PC-3 (cell line): ENCODE measurements at regions not wholly inside any gene's neighbourhood (a gene's known extent, or its start where the extent isn't known, plus 50 kb on each side); places are given as distances from the start of the nearest gene placed in this dataset.

Source experiments
- EZH2 ChIP-seq: fragments of 300-600 bp; sonication (generic); IDR thresholded peaks from one replicate; pipeline ENCODE4 v1.6.1; 2017; ENCODE audit warnings: antibody characterized with exemption, mild to moderate bottlenecking, low read length; ENCODE audit not compliant: unreplicated experiment
- TF ChIP-seq, protein P1 (sequence below): fragments of 300-600 bp; sonication (generic); conservative IDR thresholded peaks from 2 replicates; pipeline ENCODE4 v1.5.1; 2017; ENCODE audit warnings: antibody characterized with exemption, low read depth, mild to moderate bottlenecking, low read length

DNA sequence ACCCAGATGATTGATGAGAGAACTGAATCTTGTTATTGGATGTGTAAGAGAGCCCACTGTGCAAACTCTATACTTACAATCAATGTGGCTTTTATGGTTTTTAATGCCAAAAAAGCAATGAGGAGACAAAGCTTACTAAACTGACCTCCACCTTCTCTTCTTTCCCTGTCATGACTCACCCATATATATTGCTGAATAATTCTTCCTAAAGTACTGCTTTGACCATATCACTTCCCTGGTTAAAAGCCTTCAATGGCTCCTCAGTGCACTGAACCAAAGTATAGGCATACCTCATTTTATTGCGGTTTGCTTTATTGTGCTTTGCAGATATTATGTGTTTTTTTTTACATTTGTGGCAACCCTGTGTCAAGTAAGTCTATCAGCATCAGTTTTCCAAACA is 138.4 kb upstream of the PELI2 start:
- TF ChIP-seq, protein P1, sequence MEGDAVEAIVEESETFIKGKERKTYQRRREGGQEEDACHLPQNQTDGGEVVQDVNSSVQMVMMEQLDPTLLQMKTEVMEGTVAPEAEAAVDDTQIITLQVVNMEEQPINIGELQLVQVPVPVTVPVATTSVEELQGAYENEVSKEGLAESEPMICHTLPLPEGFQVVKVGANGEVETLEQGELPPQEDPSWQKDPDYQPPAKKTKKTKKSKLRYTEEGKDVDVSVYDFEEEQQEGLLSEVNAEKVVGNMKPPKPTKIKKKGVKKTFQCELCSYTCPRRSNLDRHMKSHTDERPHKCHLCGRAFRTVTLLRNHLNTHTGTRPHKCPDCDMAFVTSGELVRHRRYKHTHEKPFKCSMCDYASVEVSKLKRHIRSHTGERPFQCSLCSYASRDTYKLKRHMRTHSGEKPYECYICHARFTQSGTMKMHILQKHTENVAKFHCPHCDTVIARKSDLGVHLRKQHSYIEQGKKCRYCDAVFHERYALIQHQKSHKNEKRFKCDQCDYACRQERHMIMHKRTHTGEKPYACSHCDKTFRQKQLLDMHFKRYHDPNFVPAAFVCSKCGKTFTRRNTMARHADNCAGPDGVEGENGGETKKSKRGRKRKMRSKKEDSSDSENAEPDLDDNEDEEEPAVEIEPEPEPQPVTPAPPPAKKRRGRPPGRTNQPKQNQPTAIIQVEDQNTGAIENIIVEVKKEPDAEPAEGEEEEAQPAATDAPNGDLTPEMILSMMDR, result no peak
- no peak for TF ChIP-seq EZH2
